D721Med (cell line): ENCODE measurements at regions not wholly inside any gene's neighbourhood (a gene's known extent, or its start where the extent isn't known, plus 50 kb on each side); places are given as distances from the start of the nearest gene placed in this dataset.

Source experiments
- DNase-seq: peaks from one replicate; pipeline ENCODE4 v3.0.0; 2011; ENCODE audit warnings: low spot score; ENCODE audit not compliant: insufficient read length
- FAIRE-seq: peaks from 2 replicates; lab custom pipeline; 2011; peaks lifted over from hg19 to GRCh38; lab: Jason Lieb, UNC
- CTCF ChIP-seq: IDR thresholded peaks from 2 replicates; pipeline ENCODE4 v1.5.1; 2012; ENCODE audit warnings: mild to moderate bottlenecking, control low read depth; ENCODE audit not compliant: insufficient read depth; ENCODE audit errors: missing control alignments

- no peak for FAIRE-seq
- DNase-seq: no peak
Measured at GRCh38 chr7:42624471-42624870, 287.4 kb downstream of the C7orf25 start.

GRCh38 chr7:42621543-42622219 is 290.2 kb downstream of the C7orf25 start:
- DNase-seq: no peak
- TF ChIP-seq CTCF: no peak
- FAIRE-seq: no peak

More at GRCh38 chr7:42624471-42624870, 287.4 kb downstream of the C7orf25 start:
- TF ChIP-seq CTCF: no peak

- TF ChIP-seq CTCF: no peak
- DNase-seq (no peak), FAIRE-seq (no peak)
Measured at GRCh38 chr7:42618651-42619360, 293.1 kb downstream of the C7orf25 start.

DNA sequence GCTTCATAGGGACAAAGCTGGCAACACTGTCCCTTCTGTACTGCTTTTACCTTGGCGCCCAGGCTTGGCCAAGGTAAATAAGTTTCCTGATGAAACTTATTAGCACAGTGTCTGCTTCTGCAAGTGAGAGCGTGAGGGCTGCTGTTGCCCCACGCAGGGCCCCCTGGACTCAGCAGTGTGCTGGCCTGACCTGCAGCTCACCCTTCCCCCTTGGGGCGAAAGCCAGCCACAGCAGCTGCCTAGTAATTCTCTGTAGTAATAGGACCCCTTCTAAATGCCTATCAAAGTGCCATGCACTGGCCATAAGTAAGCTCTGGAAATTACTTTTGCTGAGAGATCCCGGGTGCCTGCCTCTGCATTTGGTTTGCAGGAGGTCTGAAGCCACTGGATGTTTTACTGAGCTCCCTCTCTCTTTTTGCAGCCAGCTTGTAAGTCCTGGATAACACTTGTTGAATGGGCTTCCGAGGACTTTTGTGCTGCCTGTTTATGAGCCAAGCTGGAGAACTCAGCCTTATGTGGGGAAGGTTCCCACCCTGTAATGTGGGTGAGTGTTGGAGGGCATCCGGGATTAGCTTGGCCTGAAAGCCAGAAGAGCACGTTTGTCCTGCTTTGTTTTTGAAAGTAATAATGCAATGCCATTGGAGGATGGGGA is 293.9 kb downstream of the C7orf25 start:
- DNase-seq (no peak), FAIRE-seq (no peak)
- no peak for TF ChIP-seq CTCF

DNA sequence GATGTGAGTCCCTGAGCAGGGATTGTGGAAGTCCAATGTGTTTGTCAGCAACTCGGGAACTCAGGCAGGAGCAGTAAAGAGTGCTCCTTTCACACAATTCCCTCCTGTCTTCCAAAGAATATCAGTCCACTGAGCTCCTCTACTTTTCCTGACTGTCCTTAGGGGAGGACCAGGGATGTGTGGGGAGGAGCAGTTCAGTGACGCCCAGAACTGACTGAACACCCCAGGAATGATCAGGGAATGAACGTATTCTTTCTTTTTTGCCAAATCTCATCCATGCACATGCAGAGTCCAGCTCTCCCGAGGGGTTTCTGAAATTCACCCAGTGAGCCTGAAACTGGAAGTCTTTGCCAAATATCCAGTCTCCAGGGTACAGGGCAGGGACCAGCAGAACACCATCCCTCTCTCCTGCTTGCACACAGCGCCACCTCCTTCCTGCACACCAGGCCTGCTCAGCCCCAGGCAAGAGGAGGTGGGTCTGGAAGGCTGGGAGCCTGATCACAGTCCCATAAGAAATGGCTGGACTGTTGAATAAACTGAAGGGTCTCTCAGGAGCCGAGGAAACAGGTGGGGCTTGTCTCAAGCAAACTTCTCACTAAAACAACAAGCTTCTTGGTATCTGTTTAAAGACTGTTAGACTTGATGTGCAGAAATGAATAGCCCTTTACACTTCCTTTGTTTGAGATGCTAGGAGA is 294.7 kb downstream of the C7orf25 start:
- DNase-seq (no peak), FAIRE-seq (no peak)
- no peak for TF ChIP-seq CTCF

GRCh38 chr7:42614636-42615035 is 297.2 kb downstream of the C7orf25 start:
- FAIRE-seq (no peak), DNase-seq (no peak)
- TF ChIP-seq CTCF: no peak
